SKM-1 treated with dmso at 0.1 percent for 144 hours (cell line): ENCODE measurements at regions not wholly inside any gene's neighbourhood (a gene's known extent, or its start where the extent isn't known, plus 50 kb on each side); places are given as distances from the start of the nearest gene placed in this dataset.

Source experiments
- DNase-seq: peaks from one replicate; lab custom pipeline; 2025; ENCODE audit not compliant: unreplicated experiment; lab: John Stamatoyannopoulos, UW

GRCh38 chr20:6265204-6265904 is 142.5 kb upstream of the FERMT1 start:
- DNase-seq: no peak

- no peak for DNase-seq
Measured at GRCh38 chr20:6253396-6253795, 130.6 kb upstream of the FERMT1 start.

GRCh38 chr20:6245436-6245835 is 122.6 kb upstream of the FERMT1 start:
- no peak for DNase-seq

GRCh38 chr20:6241591-6241990 is 118.8 kb upstream of the FERMT1 start:
- no peak for DNase-seq

GRCh38 chr20:6240059-6240458 is 117.2 kb upstream of the FERMT1 start:
- DNase-seq: no peak

- no peak for DNase-seq
Measured at GRCh38 chr20:6238421-6238820, 115.6 kb upstream of the FERMT1 start.

- DNase-seq: no peak
Measured at GRCh38 chr20:6235510-6235909, 112.7 kb upstream of the FERMT1 start.

GRCh38 chr20:6232436-6232835 is 109.6 kb upstream of the FERMT1 start:
- no peak for DNase-seq

- DNase-seq: no peak
Measured at GRCh38 chr20:6231556-6231955, 108.7 kb upstream of the FERMT1 start.

GRCh38 chr20:6228302-6228843 is 105.5 kb upstream of the FERMT1 start:
- DNase-seq: no peak

- DNase-seq: no peak
Measured at GRCh38 chr20:6213311-6213710, 90.5 kb upstream of the FERMT1 start.

- no peak for DNase-seq
Measured at GRCh38 chr20:6212903-6213302, 90.1 kb upstream of the FERMT1 start.

- no peak for DNase-seq
Measured at GRCh38 chr20:6209093-6209492, 86.3 kb upstream of the FERMT1 start.

GRCh38 chr20:6200092-6200491 is 77.3 kb upstream of the FERMT1 start:
- no peak for DNase-seq

GRCh38 chr20:6185268-6185667 is 62.4 kb upstream of the FERMT1 start:
- no peak for DNase-seq

GRCh38 chr20:6184086-6184485 is 61.3 kb upstream of the FERMT1 start:
- no peak for DNase-seq

GRCh38 chr20:6180531-6180930 is 57.7 kb upstream of the FERMT1 start:
- DNase-seq: no peak

GRCh38 chr20:6178537-6178936 is 55.7 kb upstream of the FERMT1 start:
- DNase-seq: no peak

GRCh38 chr20:6173481-6173880 is 50.7 kb upstream of the FERMT1 start:
- DNase-seq: no peak
